Hematopoietic multipotent progenitor cell treated with erythropoietin and hydrocortisone succinate and interleukin-3 and kit ligand, for 17 days (in vitro differentiated cells): ENCODE measurements at regions not wholly inside any gene's neighbourhood (a gene's known extent, or its start where the extent isn't known, plus 50 kb on each side); places are given as distances from the start of the nearest gene placed in this dataset.

Source experiments
- DNase-seq: peaks from one replicate; pipeline ENCODE4 v3.0.0-alpha.2; 2015; ENCODE audit warnings: low spot score

GRCh38 chr2:23327887-23328286, 57.1 kb upstream of the KLHL29 start:
- DNase-seq, result no peak

GRCh38 chr2:23330214-23330613, 54.8 kb upstream of the KLHL29 start:
- no peak for DNase-seq
